ENCODE measurements at regions not wholly inside any gene's neighbourhood (a gene's known extent, or its start where the extent isn't known, plus 50 kb on each side); places are given as distances from the start of the nearest gene placed in this dataset.

DNA sequence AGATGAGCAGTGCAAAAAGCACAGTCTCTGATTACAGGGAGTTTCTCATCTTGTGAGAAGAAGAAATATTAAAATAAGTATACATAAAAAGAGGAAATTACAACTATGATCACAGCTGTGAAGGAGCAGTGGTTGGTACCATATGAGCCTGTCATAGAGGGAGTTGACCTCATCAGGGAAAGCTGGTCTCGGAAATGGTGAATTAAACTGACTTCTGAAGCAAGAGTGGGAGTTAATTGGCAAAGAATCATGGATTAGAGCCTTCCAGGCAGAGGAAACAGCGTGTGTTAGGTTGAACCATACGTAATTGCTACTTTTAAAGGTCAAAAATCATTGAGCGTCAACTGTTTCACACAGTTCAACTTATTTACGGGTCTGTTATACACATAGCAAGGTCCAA is 539.1 kb downstream of the EDEM1 start:
- Mint-ChIP-seq H3K27me3 (no peaks in the 10 kb centered on the region), H3K4me1 (no peaks in the 10 kb centered on the region), H3K9me3 (ENCODE audit: low read depth) (no peaks in the 10 kb centered on the region), H3K27ac (no peak overlapping the region), H3K36me3 (no peaks in the 10 kb centered on the region), H3K4me3 (no peak overlapping the region)
- DNase-seq (no peak), ATAC-seq (no peak)
- CTCF ChIA-PET, result no interaction called here

GRCh38 chr3:5727743-5728484 is 540.4 kb downstream of the EDEM1 start:
- Mint-ChIP-seq H3K4me1 (no peaks in the 10 kb centered on the region), H3K27me3 (no peaks in the 10 kb centered on the region), H3K27ac (no peak overlapping the region), H3K9me3 (ENCODE audit: low read depth) (no peaks in the 10 kb centered on the region), H3K36me3 (no peaks in the 10 kb centered on the region), H3K4me3 (no peak overlapping the region)
- CTCF ChIA-PET, result no interaction called here
- DNase-seq, result no peak
- no peak for ATAC-seq

DNA sequence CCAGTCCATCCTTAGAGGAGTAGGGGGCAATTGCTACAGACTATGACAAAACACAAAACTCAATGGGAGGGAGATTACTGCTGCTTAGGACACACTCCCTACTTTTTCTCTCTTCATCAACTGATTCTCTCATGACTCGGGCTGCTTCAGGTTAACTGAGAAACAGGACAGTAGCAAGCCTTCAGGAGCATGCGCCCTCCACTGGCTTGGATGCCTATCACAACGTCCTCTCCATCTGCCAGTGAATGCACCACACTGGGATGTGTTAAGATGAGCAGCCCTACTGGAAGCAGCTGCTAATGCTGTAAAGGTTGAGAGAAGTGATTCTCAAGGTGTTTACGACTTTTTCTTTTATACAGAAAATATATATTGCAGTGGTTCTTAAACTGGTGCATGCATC is 542.3 kb downstream of the EDEM1 start:
- CTCF ChIA-PET, result no interaction called here
- H3K9me3 Mint-ChIP-seq (ENCODE audit: low read depth), result no peaks in the 10 kb centered on the region
- no peak overlapping the region for H3K27ac Mint-ChIP-seq
- ATAC-seq (no peak), DNase-seq (no peak)
- no peaks in the 10 kb centered on the region for H3K36me3 Mint-ChIP-seq
- H3K4me3 Mint-ChIP-seq, result no peak overlapping the region
- no peaks in the 10 kb centered on the region for H3K27me3 Mint-ChIP-seq
- no peaks in the 10 kb centered on the region for H3K4me1 Mint-ChIP-seq

DNA sequence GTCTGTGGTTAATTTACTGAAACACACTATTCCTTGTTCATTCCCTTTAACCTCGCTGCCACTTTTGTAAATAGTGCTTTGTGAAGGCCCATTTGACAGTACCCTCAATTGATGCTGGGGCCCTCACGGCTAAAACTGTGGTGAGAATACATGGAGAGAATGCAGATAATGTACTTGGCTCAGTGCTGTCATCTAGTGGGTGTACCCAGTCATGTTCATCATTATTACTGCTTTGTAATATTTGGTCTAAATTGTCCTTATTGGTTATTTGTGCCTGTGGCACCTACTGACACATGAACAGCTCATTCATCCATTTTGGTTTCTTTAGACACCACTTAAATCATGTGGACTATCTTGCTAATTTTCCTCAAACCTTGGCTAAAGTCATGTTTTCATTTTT is 543.6 kb downstream of the EDEM1 start:
- Mint-ChIP-seq H3K27ac (no peak overlapping the region), H3K36me3 (no peaks in the 10 kb centered on the region), H3K4me1 (no peaks in the 10 kb centered on the region), H3K27me3 (no peaks in the 10 kb centered on the region), H3K9me3 (ENCODE audit: low read depth) (no peaks in the 10 kb centered on the region), H3K4me3 (no peak overlapping the region)
- DNase-seq (no peak), ATAC-seq (no peak)
- CTCF ChIA-PET, result no interaction called here

DNA sequence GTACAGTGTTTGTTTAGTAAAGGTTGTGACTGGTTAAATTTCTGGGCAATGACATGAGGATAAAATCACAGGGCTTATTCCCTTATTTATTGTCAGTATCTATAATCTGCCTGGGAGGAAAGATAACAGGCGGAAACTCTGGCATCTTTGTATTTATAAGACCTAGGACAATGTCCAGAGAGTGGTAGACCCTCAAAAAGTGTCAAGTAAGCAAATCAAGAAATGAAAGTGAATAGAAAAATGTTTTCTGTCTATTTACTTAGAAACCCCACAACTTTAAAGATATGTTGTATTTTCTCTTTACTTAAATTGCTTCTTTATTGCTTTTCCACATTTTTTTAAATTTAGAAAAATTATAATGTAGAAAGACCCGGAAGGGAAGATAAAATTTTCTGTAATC is 544.6 kb downstream of the EDEM1 start:
- Mint-ChIP-seq H3K4me3 (no peak overlapping the region), H3K4me1 (no peaks in the 10 kb centered on the region), H3K9me3 (ENCODE audit: low read depth) (no peaks in the 10 kb centered on the region), H3K27ac (no peak overlapping the region), H3K36me3 (no peaks in the 10 kb centered on the region), H3K27me3 (no peaks in the 10 kb centered on the region)
- CTCF ChIA-PET, result interaction anchor here (1.4 kb wide), 1 partner anchor 11 kb away, joined by 5 read pairs; no protein-coding TSS in a partner anchor
- ATAC-seq (no peak), DNase-seq (no peak)

GRCh38 chr3:5733995-5734394 is 546.5 kb downstream of the EDEM1 start:
- Mint-ChIP-seq H3K27me3 (no peaks in the 10 kb centered on the region), H3K4me1 (no peaks in the 10 kb centered on the region)

DNA sequence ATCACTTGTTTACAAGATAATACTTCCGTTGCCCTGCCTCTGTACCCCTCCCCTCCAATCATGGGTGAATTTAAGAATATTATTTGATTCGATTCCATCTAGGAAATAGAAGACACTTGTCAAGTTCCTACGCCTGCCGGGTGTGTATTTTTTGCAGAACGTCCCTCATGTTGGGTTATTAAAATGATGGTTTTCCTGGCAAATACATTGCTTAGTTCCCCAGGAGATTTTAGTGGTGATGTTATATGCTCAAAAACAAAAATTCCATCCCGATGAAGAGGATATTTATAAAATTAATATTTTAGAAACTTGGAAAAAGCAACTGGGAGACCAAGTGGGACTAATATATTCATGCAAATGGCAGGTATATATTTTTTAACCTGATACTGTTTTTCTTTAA is 548.4 kb downstream of the EDEM1 start:
- Mint-ChIP-seq H3K27ac (no peak overlapping the region), H3K36me3 (no peaks in the 10 kb centered on the region), H3K4me3 (no peak overlapping the region), H3K4me1 (no peaks in the 10 kb centered on the region), H3K9me3 (ENCODE audit: low read depth) (no peaks in the 10 kb centered on the region), H3K27me3 (no peaks in the 10 kb centered on the region)
- DNase-seq, result no peak
- no peak for ATAC-seq
- CTCF ChIA-PET, result no interaction called here

More at GRCh38 chr3:5733995-5734394, 546.5 kb downstream of the EDEM1 start:
- DNase-seq (no peak), ATAC-seq (no peak)
- no peak overlapping the region for H3K27ac Mint-ChIP-seq
- no peaks in the 10 kb centered on the region for H3K36me3 Mint-ChIP-seq
- no peaks in the 10 kb centered on the region for H3K9me3 Mint-ChIP-seq (ENCODE audit: low read depth)
- CTCF ChIA-PET, result no interaction called here
- H3K4me3 Mint-ChIP-seq, result no peak overlapping the region

DNA sequence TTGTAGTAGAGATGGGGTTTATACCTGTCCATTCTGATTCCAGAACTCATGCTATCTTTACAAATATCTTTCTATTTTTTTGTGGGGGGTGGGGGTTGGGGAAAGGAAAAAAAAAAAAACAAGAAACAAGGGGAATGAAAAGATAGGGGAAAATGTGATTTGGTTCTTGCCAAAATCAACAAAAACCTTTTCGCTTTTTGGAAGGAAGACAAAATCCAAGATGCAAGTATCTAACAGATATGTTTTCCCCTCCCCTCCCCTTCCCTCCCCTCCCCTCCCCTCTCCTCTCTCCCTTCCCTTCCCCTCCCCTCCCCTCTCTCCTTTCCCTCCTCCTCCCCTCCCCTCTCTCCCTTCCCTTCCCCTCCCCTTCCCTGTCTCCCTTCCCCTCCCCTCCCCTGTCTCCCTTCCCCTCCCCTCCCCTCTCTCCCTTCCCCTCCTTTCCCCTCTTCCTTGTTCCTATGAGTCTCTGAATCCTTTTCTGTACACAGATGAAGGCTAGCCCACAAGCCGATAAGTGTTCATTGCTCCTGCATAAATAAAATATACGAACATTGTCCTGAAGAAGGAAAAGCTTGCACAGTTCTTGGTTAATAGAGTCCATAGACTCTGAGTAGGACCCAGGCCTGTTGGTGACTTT is 551.9 kb downstream of the EDEM1 start:
- no peaks in the 10 kb centered on the region for H3K27me3 Mint-ChIP-seq
- H3K4me1 Mint-ChIP-seq, result no peaks in the 10 kb centered on the region
- CTCF ChIA-PET, result no interaction called here
- no peak overlapping the region for H3K4me3 Mint-ChIP-seq
- H3K27ac Mint-ChIP-seq, result no peak overlapping the region
- H3K9me3 Mint-ChIP-seq (ENCODE audit: low read depth), result no peaks in the 10 kb centered on the region
- ATAC-seq, result no peak
- H3K36me3 Mint-ChIP-seq, result no peaks in the 10 kb centered on the region
- DNase-seq, result no peak

DNA sequence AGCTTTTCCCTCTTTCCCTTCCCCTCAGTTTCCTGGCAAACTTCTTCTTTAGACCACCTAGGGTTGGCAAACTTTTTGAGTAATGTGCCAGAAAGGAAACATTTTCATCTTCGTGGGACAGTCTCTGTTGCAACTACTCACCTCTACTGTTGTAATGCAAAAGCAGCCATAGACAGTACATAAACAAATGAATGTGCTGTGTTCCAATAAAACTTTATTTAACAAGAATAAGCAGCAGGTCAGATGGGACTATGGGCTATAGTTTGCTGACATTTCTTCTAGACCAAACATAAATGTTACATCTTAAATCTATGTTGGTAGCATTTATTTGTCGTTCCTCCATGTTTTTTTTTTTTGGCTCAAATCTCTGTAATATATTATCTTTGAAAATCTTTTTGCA is 552.4 kb downstream of the EDEM1 start:
- H3K4me3 Mint-ChIP-seq, result no peak overlapping the region
- H3K27ac Mint-ChIP-seq, result no peak overlapping the region
- DNase-seq, result no peak
- ATAC-seq, result no peak
- CTCF ChIA-PET, result no interaction called here
- no peaks in the 10 kb centered on the region for H3K4me1 Mint-ChIP-seq
- H3K27me3 Mint-ChIP-seq, result no peaks in the 10 kb centered on the region
- no peaks in the 10 kb centered on the region for H3K36me3 Mint-ChIP-seq
- H3K9me3 Mint-ChIP-seq (ENCODE audit: low read depth), result no peaks in the 10 kb centered on the region

DNA sequence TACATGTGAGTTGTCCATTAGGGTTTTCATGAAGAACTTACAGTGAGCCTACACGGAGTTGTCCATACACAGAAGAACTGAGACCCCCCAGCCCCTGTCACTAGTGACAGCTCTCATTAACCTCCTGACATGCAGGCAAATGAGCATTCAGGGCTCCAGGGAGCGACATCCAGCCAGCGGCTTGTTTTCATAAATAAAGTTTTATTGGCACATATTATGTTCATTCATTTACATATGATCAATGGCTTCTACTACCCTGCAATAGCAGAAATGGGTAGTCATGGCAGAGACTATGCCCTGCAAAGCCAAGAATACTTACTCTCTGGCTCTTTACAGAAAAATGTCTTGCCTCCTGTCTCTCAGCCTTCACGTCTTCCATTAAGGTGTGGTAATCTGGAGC is 553.5 kb downstream of the EDEM1 start:
- H3K4me3 Mint-ChIP-seq, result no peak overlapping the region
- H3K9me3 Mint-ChIP-seq (ENCODE audit: low read depth), result no peaks in the 10 kb centered on the region
- no peaks in the 10 kb centered on the region for H3K36me3 Mint-ChIP-seq
- no peak overlapping the region for H3K27ac Mint-ChIP-seq
- CTCF ChIA-PET, result no interaction called here
- no peaks in the 10 kb centered on the region for H3K27me3 Mint-ChIP-seq
- H3K4me1 Mint-ChIP-seq, result no peaks in the 10 kb centered on the region
- DNase-seq (no peak), ATAC-seq (no peak)

- CTCF ChIA-PET, result no interaction called here
- DNase-seq, result no peak
- Mint-ChIP-seq H3K36me3 (no peaks in the 10 kb centered on the region), H3K27me3 (no peaks in the 10 kb centered on the region), H3K4me3 (no peak overlapping the region), H3K4me1 (no peaks in the 10 kb centered on the region), H3K9me3 (ENCODE audit: low read depth) (no peaks in the 10 kb centered on the region), H3K27ac (no peak overlapping the region)
- no peak for ATAC-seq
These were observed 562.6 kb downstream of the EDEM1 start for GRCh38 chr3:5750091-5750490.

- Mint-ChIP-seq H3K27me3 (no peaks in the 10 kb centered on the region), H3K36me3 (no peaks in the 10 kb centered on the region), H3K9me3 (ENCODE audit: low read depth) (no peaks in the 10 kb centered on the region), H3K27ac (no peak overlapping the region), H3K4me3 (no peak overlapping the region), H3K4me1 (no peaks in the 10 kb centered on the region)
- DNase-seq (no peak), ATAC-seq (no peak)
- CTCF ChIA-PET, result no interaction called here
These were observed 563.5 kb downstream of the EDEM1 start for GRCh38 chr3:5750874-5751640.

- Mint-ChIP-seq H3K27ac (no peak overlapping the region), H3K36me3 (no peaks in the 10 kb centered on the region), H3K9me3 (ENCODE audit: low read depth) (no peaks in the 10 kb centered on the region), H3K4me3 (no peak overlapping the region), H3K27me3 (no peaks in the 10 kb centered on the region), H3K4me1 (no peaks in the 10 kb centered on the region)
- CTCF ChIA-PET, result no interaction called here
- DNase-seq (no peak), ATAC-seq (no peak)
These were observed 567.1 kb downstream of the EDEM1 start for GRCh38 chr3:5754602-5755001.

- no peak for ATAC-seq
These were observed 568.9 kb downstream of the EDEM1 start for GRCh38 chr3:5756443-5756842.

More at GRCh38 chr3:5756443-5756842, 568.9 kb downstream of the EDEM1 start:
- Mint-ChIP-seq H3K27ac (no peak overlapping the region), H3K27me3 (no peaks in the 10 kb centered on the region), H3K4me3 (no peak overlapping the region), H3K4me1 (no peaks in the 10 kb centered on the region), H3K36me3 (no peaks in the 10 kb centered on the region), H3K9me3 (ENCODE audit: low read depth) (no peaks in the 10 kb centered on the region)
- CTCF ChIA-PET, result no interaction called here
- no peak for DNase-seq

All from activated CD8-positive, alpha-beta memory T cell treated with anti-CD3 and anti-CD28 coated beads, Interleukin-2, amount 10 ng/mL, durations not matched to agents 7 days and 5 days (primary cell).